ENCODE measurements at regions not wholly inside any gene's neighbourhood (a gene's known extent, or its start where the extent isn't known, plus 50 kb on each side); places are given as distances from the start of the nearest gene placed in this dataset.

- H3K4me1 ChIP-seq (ENCODE audit: control insufficient read depth, insufficient read depth, low read length) = no peaks in the 10 kb centered on the region
- FAIRE-seq (no peak), DNase-seq (ENCODE audit: low read depth, low spot score) (no peak), ATAC-seq (peak; percentile 56)
- no peaks in the 10 kb centered on the region for H4K20me1 ChIP-seq (ENCODE audit: control insufficient read depth, insufficient read depth)
- no peaks in the 10 kb centered on the region for H3K79me2 ChIP-seq (ENCODE audit: control insufficient read depth, insufficient read depth, low read length)
- H3K27ac ChIP-seq (ENCODE audit: control insufficient read depth, insufficient read depth) = no peak overlapping the region
- no peaks in the 10 kb centered on the region for H3K27me3 ChIP-seq (replicated peaks in 1 of 2; ENCODE audit: control insufficient read depth in 2 of 2, insufficient read depth in 2 of 2, low read length in 1 of 2)
- in situ Hi-C loops (cut with MboI) (loop anchor here (5.0 to 10.0 kb wide), 2 partner anchors 281 to 368 kb away; no protein-coding TSS in a partner anchor), intact Hi-C loops (cut with micrococcal nuclease; ENCODE audit: unreplicated experiment) (loop anchor here (1.0 kb wide), 2 partner anchors 284 to 368 kb away; no protein-coding TSS in a partner anchor)
- H3K9me3 ChIP-seq (replicated peaks; ENCODE audit: control insufficient read depth, insufficient read depth, low read length) = no peaks in the 10 kb centered on the region
- ChIA-PET RAD21 (ENCODE audit: unreplicated experiment) (interaction anchor here (1.5 to 2.0 kb wide), 3 partner anchors 285 to 369 kb away, joined by 3 to 13 read pairs (median 5); no protein-coding TSS in a partner anchor), POLR2A (no interaction called here), SMC1A (ENCODE audit: uncharacterized antibody, unreplicated experiment) (interaction anchor here (0.6 to 2.8 kb wide), 7 partner anchors 8 to 673 kb away, joined by 3 to 14 read pairs (median 3); no protein-coding TSS in a partner anchor), CTCF (interaction anchor here (0.7 to 3.8 kb wide), 14 partner anchors 11 to 1501 kb away, joined by 3 to 29 read pairs (median 4); no protein-coding TSS in a partner anchor)
- no TSS peak for BruUV-seq (replicated peaks)
- H3K4me2 ChIP-seq (ENCODE audit: control insufficient read depth, insufficient read depth) = no peak overlapping the region
- H3K36me3 ChIP-seq (ENCODE audit: control insufficient read depth in 2 of 2, insufficient read depth in 2 of 2, low read length in 1 of 2) = no peaks in the 10 kb centered on the region
- H3K4me3 ChIP-seq = no peak overlapping the region
- WGBS (ENCODE audit: insufficient coverage, insufficient replicate concordance, low lambda C conversion rate, missing lambda C conversion rate) = 29% methylated on average over 4 of the region's 4 CpGs
- TF ChIP-seq YY1 (IDR thresholded peaks at IDR 0.05; ENCODE audit: low read depth, low read length) (no peak), NKRF (conservative IDR thresholded peaks at IDR 0.05) (no peak), PKNOX1 (IDR thresholded peaks at IDR 0.05) (no peak), SIX5 (IDR thresholded peaks at IDR 0.05; ENCODE audit: low read depth, low read length, severe bottlenecking) (no peak), BCL11A (IDR thresholded peaks at IDR 0.05; ENCODE audit: low read depth, low read length) (no peak), MAX (IDR thresholded peaks at IDR 0.05; ENCODE audit: low read depth, low read length) (no peak), FOXK2 (IDR thresholded peaks at IDR 0.05) (no peak), ATF7 (IDR thresholded peaks at IDR 0.05; ENCODE audit: low read depth) (0 out of 2 replicates have a peak, but pooled peaks have one; percentile 14)
- H2AFZ ChIP-seq (ENCODE audit: control insufficient read depth, low read depth, low read length) = no peak overlapping the region
- no peak overlapping the region for H3K9ac ChIP-seq (ENCODE audit: control insufficient read depth, insufficient read depth, low read length)
Measured at GRCh38 chr2:41413813-41414485, 633.9 kb upstream of the PKDCC start.

Data from GM12878 (cell line).